ENCODE measurements at regions not wholly inside any gene's neighbourhood (a gene's known extent, or its start where the extent isn't known, plus 50 kb on each side); places are given as distances from the start of the nearest gene placed in this dataset.

- peaks cover under 1% of the 10 kb centered on the region; the same call in 1 of the 2 replicates for H3K9me3 Mint-ChIP-seq
- ATAC-seq (no peak), DNase-seq (ENCODE audit: low spot score) (no peak)
- H3K27ac Mint-ChIP-seq = no peak overlapping the region
- POLR2A ChIA-PET = no interaction called here
- CTCF ChIA-PET = no interaction called here
- H3K36me3 Mint-ChIP-seq = no peaks in the 10 kb centered on the region
- TF ChIP-seq, protein P1, sequence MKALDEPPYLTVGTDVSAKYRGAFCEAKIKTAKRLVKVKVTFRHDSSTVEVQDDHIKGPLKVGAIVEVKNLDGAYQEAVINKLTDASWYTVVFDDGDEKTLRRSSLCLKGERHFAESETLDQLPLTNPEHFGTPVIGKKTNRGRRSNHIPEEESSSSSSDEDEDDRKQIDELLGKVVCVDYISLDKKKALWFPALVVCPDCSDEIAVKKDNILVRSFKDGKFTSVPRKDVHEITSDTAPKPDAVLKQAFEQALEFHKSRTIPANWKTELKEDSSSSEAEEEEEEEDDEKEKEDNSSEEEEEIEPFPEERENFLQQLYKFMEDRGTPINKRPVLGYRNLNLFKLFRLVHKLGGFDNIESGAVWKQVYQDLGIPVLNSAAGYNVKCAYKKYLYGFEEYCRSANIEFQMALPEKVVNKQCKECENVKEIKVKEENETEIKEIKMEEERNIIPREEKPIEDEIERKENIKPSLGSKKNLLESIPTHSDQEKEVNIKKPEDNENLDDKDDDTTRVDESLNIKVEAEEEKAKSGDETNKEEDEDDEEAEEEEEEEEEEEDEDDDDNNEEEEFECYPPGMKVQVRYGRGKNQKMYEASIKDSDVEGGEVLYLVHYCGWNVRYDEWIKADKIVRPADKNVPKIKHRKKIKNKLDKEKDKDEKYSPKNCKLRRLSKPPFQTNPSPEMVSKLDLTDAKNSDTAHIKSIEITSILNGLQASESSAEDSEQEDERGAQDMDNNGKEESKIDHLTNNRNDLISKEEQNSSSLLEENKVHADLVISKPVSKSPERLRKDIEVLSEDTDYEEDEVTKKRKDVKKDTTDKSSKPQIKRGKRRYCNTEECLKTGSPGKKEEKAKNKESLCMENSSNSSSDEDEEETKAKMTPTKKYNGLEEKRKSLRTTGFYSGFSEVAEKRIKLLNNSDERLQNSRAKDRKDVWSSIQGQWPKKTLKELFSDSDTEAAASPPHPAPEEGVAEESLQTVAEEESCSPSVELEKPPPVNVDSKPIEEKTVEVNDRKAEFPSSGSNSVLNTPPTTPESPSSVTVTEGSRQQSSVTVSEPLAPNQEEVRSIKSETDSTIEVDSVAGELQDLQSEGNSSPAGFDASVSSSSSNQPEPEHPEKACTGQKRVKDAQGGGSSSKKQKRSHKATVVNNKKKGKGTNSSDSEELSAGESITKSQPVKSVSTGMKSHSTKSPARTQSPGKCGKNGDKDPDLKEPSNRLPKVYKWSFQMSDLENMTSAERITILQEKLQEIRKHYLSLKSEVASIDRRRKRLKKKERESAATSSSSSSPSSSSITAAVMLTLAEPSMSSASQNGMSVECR (CRISPR knock-in tag; IDR thresholded peaks at IDR 0.05; ENCODE audit: borderline replicate concordance) = no peak
- TF ChIP-seq MYBL2 (CRISPR knock-in tag; IDR thresholded peaks at IDR 0.05) = no peak
- TF ChIP-seq ZNF121 (CRISPR knock-in tag; IDR thresholded peaks at IDR 0.05) = no peak
- no peak for TF ChIP-seq ATF1 (CRISPR knock-in tag; IDR thresholded peaks at IDR 0.05)
- no peak for TF ChIP-seq ZNF423 (CRISPR knock-in tag; IDR thresholded peaks at IDR 0.05)
- TF ChIP-seq, protein P2, sequence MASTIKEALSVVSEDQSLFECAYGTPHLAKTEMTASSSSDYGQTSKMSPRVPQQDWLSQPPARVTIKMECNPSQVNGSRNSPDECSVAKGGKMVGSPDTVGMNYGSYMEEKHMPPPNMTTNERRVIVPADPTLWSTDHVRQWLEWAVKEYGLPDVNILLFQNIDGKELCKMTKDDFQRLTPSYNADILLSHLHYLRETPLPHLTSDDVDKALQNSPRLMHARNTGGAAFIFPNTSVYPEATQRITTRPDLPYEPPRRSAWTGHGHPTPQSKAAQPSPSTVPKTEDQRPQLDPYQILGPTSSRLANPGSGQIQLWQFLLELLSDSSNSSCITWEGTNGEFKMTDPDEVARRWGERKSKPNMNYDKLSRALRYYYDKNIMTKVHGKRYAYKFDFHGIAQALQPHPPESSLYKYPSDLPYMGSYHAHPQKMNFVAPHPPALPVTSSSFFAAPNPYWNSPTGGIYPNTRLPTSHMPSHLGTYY (CRISPR knock-in tag; IDR thresholded peaks at IDR 0.05) = no peak
- no peak for TF ChIP-seq ZNF416 (CRISPR knock-in tag; IDR thresholded peaks at IDR 0.05)
- no peak for TF ChIP-seq ZNF263 (CRISPR knock-in tag; IDR thresholded peaks at IDR 0.05; ENCODE audit: low read depth)
- TF ChIP-seq OVOL2 (CRISPR knock-in tag; IDR thresholded peaks at IDR 0.05; ENCODE audit: borderline replicate concordance) = no peak
- TF ChIP-seq, protein P3, sequence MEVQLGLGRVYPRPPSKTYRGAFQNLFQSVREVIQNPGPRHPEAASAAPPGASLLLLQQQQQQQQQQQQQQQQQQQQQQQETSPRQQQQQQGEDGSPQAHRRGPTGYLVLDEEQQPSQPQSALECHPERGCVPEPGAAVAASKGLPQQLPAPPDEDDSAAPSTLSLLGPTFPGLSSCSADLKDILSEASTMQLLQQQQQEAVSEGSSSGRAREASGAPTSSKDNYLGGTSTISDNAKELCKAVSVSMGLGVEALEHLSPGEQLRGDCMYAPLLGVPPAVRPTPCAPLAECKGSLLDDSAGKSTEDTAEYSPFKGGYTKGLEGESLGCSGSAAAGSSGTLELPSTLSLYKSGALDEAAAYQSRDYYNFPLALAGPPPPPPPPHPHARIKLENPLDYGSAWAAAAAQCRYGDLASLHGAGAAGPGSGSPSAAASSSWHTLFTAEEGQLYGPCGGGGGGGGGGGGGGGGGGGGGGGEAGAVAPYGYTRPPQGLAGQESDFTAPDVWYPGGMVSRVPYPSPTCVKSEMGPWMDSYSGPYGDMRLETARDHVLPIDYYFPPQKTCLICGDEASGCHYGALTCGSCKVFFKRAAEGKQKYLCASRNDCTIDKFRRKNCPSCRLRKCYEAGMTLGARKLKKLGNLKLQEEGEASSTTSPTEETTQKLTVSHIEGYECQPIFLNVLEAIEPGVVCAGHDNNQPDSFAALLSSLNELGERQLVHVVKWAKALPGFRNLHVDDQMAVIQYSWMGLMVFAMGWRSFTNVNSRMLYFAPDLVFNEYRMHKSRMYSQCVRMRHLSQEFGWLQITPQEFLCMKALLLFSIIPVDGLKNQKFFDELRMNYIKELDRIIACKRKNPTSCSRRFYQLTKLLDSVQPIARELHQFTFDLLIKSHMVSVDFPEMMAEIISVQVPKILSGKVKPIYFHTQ (CRISPR knock-in tag; IDR thresholded peaks at IDR 0.05) = no peak
- TF ChIP-seq USF2 (CRISPR knock-in tag; IDR thresholded peaks at IDR 0.05) = no peak
- no peak for TF ChIP-seq ZNF671 (CRISPR knock-in tag; IDR thresholded peaks at IDR 0.05)
- no peak for TF ChIP-seq ATF2 (CRISPR knock-in tag; IDR thresholded peaks at IDR 0.05; ENCODE audit: borderline replicate concordance, low read depth)
- no peak for TF ChIP-seq FOXK1 (CRISPR knock-in tag; IDR thresholded peaks at IDR 0.05)
- TF ChIP-seq, protein P4, sequence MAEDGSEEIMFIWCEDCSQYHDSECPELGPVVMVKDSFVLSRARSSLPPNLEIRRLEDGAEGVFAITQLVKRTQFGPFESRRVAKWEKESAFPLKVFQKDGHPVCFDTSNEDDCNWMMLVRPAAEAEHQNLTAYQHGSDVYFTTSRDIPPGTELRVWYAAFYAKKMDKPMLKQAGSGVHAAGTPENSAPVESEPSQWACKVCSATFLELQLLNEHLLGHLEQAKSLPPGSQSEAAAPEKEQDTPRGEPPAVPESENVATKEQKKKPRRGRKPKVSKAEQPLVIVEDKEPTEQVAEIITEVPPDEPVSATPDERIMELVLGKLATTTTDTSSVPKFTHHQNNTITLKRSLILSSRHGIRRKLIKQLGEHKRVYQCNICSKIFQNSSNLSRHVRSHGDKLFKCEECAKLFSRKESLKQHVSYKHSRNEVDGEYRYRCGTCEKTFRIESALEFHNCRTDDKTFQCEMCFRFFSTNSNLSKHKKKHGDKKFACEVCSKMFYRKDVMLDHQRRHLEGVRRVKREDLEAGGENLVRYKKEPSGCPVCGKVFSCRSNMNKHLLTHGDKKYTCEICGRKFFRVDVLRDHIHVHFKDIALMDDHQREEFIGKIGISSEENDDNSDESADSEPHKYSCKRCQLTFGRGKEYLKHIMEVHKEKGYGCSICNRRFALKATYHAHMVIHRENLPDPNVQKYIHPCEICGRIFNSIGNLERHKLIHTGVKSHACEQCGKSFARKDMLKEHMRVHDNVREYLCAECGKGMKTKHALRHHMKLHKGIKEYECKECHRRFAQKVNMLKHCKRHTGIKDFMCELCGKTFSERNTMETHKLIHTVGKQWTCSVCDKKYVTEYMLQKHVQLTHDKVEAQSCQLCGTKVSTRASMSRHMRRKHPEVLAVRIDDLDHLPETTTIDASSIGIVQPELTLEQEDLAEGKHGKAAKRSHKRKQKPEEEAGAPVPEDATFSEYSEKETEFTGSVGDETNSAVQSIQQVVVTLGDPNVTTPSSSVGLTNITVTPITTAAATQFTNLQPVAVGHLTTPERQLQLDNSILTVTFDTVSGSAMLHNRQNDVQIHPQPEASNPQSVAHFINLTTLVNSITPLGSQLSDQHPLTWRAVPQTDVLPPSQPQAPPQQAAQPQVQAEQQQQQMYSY (CRISPR knock-in tag; IDR thresholded peaks at IDR 0.05) = no peak
- no peak for TF ChIP-seq CREM (CRISPR knock-in tag; IDR thresholded peaks at IDR 0.05)
- TF ChIP-seq FOXJ3 (CRISPR knock-in tag; IDR thresholded peaks at IDR 0.05; ENCODE audit: borderline replicate concordance) = no peak
- no peak for TF ChIP-seq RELA (CRISPR knock-in tag; IDR thresholded peaks at IDR 0.05; ENCODE audit: borderline replicate concordance)
- TF ChIP-seq ZNF138 (CRISPR knock-in tag; conservative IDR thresholded peaks at IDR 0.05) = no peak
- H3K4me3 Mint-ChIP-seq = no peak overlapping the region
- peaks cover 22% of the 10 kb centered on the region for H3K27me3 Mint-ChIP-seq (ENCODE audit: low read depth)
- no peaks in the 10 kb centered on the region for H3K4me1 Mint-ChIP-seq
These were observed 73.8 kb upstream of the PHOX2B start for GRCh38 chr4:41822325-41822724.
